Neural crest cell (in vitro differentiated cells): ENCODE measurements at regions not wholly inside any gene's neighbourhood (a gene's known extent, or its start where the extent isn't known, plus 50 kb on each side); places are given as distances from the start of the nearest gene placed in this dataset.

Experiments used
- DNase-seq: peaks from one replicate; pipeline ENCODE4 v3.0.0; 2021; ENCODE audit warnings: low read depth, mixed read lengths, low spot score
- H3K27ac Mint-ChIP-seq: one replicate; pipeline ENCODE4 v1.8.0; 2021; ENCODE audit warnings: mild to moderate bottlenecking, mixed read lengths; ENCODE audit not compliant: unreplicated experiment
- H3K27me3 Mint-ChIP-seq: 2 replicates; pipeline ENCODE4 v1.8.0; 2021; ENCODE audit warnings: low read depth, mild to moderate bottlenecking, mixed read lengths
- H3K36me3 Mint-ChIP-seq: 2 replicates; pipeline ENCODE4 v1.8.0; 2021; ENCODE audit warnings: low read depth, mild to moderate bottlenecking, mixed read lengths
- H3K4me1 Mint-ChIP-seq: 2 replicates; pipeline ENCODE4 v1.8.0; 2021; ENCODE audit warnings: mixed read lengths
- H3K4me3 Mint-ChIP-seq: one replicate; pipeline ENCODE4 v1.8.0; 2021; ENCODE audit warnings: mild to moderate bottlenecking, mixed read lengths
- H3K9me3 Mint-ChIP-seq: 2 replicates; pipeline ENCODE4 v1.8.0; 2021; ENCODE audit warnings: mixed read lengths
- TF ChIP-seq, protein P1 (sequence below): fragments of 200-600 bp; sonication (generic); conservative IDR thresholded peaks from 2 replicates; pipeline ENCODE4 v1.5.0; 2021; ENCODE audit warnings: antibody characterized with exemption, mild to moderate bottlenecking

DNA sequence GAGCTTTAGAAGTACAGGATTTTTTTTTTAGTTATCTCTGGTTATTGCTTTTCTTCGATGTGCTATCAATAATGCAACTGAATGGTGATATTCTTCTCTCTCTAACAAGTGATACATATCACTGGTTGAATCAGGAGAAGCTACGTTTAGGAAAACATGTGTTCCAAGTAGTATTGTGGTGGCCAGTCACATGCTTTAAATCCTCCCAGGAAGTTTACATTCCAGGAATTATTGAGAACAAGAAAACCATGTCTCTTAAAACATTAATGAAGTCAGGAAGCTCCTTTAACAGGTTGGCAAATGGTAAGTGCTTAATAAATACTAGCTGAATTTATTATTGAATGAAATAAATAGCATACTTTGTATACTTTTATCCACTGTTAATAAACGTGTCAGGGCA, 371.1 kb downstream of the BCKDHB start:
- no peak overlapping the region for H3K27ac Mint-ChIP-seq
- H3K27me3 Mint-ChIP-seq, result no peaks in the 10 kb centered on the region
- H3K36me3 Mint-ChIP-seq, result no peaks in the 10 kb centered on the region
- no peak overlapping the region for H3K4me3 Mint-ChIP-seq
- no peaks in the 10 kb centered on the region for H3K9me3 Mint-ChIP-seq
- peaks cover 8% of the 10 kb centered on the region for H3K4me1 Mint-ChIP-seq
- TF ChIP-seq, protein P1, sequence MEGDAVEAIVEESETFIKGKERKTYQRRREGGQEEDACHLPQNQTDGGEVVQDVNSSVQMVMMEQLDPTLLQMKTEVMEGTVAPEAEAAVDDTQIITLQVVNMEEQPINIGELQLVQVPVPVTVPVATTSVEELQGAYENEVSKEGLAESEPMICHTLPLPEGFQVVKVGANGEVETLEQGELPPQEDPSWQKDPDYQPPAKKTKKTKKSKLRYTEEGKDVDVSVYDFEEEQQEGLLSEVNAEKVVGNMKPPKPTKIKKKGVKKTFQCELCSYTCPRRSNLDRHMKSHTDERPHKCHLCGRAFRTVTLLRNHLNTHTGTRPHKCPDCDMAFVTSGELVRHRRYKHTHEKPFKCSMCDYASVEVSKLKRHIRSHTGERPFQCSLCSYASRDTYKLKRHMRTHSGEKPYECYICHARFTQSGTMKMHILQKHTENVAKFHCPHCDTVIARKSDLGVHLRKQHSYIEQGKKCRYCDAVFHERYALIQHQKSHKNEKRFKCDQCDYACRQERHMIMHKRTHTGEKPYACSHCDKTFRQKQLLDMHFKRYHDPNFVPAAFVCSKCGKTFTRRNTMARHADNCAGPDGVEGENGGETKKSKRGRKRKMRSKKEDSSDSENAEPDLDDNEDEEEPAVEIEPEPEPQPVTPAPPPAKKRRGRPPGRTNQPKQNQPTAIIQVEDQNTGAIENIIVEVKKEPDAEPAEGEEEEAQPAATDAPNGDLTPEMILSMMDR, result no peak
- no peak for DNase-seq

DNA sequence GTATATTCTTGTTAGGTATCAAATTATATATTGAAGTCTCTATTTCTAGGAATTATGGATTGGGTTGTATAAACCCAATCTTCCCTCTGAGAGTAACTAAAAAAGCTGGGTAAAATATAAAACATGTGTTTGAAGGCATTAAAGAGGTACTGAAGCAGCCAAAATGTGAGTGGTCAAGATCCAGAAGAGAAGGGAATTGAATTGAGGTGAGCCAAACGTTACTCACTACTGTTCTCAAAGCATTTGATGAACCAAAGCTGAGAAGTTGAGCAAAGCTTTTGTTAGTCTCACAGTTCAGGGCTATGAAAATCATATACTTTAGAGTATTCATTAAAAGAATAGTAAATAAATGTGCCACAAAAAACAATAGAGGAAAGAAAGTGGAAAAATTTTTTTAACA, 365.8 kb downstream of the BCKDHB start:
- no peak for DNase-seq
- H3K36me3 Mint-ChIP-seq, result peaks cover 3% of the 10 kb centered on the region
- H3K4me3 Mint-ChIP-seq, result no peak overlapping the region
- no peaks in the 10 kb centered on the region for H3K9me3 Mint-ChIP-seq
- no peaks in the 10 kb centered on the region for H3K4me1 Mint-ChIP-seq
- no peak overlapping the region for H3K27ac Mint-ChIP-seq
- H3K27me3 Mint-ChIP-seq, result no peaks in the 10 kb centered on the region
- TF ChIP-seq, protein P1, result no peak

DNA sequence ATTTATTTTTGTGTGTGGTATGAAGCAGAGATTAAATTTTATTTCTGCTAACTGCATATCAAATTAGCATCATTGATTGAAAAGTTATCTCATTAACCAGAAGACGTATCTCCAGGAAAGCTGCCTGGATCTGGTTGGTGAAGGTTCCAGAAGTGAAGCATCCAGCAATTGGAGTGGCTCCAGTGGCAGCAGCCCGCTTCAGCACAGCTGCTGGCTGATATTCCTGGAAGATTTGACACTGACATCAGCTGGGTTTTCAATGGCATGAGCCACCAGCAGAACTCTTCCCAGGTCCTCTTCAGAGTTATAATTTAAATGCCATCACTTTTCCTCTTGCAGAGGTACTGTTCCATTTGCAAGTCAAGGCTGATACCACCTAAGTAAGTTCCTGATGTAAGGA, 363.5 kb downstream of the BCKDHB start:
- Mint-ChIP-seq H3K4me1 (no peaks in the 10 kb centered on the region), H3K9me3 (no peaks in the 10 kb centered on the region), H3K27ac (no peak overlapping the region), H3K36me3 (peaks cover 3% of the 10 kb centered on the region), H3K27me3 (no peaks in the 10 kb centered on the region), H3K4me3 (no peak overlapping the region)
- TF ChIP-seq, protein P1, result no peak
- DNase-seq, result no peak

DNA sequence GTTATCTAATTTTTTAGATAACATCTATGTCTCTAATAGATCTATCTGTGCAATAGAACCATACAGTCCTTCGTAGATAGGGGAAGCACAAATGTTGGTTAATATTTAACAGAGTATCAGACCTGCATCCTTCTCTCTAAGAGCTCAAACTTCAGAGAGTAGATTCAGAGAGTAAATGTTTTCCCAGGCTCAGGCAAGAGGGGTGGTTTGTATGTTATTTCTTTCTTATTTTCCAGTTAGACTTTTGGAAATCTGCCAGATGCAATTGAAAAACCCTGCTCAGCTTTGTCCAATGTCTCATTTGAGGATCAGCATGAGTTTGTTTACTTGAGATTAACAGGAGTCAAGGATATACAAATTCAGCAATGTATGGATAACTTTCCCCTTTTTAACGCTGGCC, 361.9 kb downstream of the BCKDHB start:
- TF ChIP-seq, protein P1, result no peak
- Mint-ChIP-seq H3K27ac (no peak overlapping the region), H3K4me3 (no peak overlapping the region), H3K36me3 (peaks cover 3% of the 10 kb centered on the region), H3K4me1 (no peaks in the 10 kb centered on the region), H3K27me3 (no peaks in the 10 kb centered on the region), H3K9me3 (no peaks in the 10 kb centered on the region)
- no peak for DNase-seq

DNA sequence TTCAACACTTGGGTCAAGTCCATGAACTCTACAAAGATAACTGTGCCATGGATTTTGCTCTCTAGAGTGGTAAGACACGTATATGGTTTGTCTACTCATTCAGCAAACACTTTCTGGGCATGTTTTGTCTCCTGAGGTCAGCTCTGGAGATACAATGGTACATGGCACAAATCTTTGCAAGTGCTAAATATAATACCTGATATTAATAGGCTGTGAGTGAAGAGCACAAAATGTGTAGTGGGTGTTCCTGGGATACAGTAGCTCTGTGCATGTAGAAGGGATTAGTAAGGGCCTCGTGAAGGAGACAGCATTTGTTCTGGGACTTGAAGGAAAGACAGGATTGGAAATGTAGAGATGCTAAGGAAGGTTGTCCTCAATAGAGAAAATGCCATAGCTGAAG, 360.9 kb downstream of the BCKDHB start:
- H3K4me3 Mint-ChIP-seq, result no peak overlapping the region
- H3K36me3 Mint-ChIP-seq, result peaks cover 3% of the 10 kb centered on the region
- no peak overlapping the region for H3K27ac Mint-ChIP-seq
- H3K4me1 Mint-ChIP-seq, result no peaks in the 10 kb centered on the region
- no peaks in the 10 kb centered on the region for H3K27me3 Mint-ChIP-seq
- TF ChIP-seq, protein P1, result no peak
- H3K9me3 Mint-ChIP-seq, result no peaks in the 10 kb centered on the region
- no peak for DNase-seq

DNA sequence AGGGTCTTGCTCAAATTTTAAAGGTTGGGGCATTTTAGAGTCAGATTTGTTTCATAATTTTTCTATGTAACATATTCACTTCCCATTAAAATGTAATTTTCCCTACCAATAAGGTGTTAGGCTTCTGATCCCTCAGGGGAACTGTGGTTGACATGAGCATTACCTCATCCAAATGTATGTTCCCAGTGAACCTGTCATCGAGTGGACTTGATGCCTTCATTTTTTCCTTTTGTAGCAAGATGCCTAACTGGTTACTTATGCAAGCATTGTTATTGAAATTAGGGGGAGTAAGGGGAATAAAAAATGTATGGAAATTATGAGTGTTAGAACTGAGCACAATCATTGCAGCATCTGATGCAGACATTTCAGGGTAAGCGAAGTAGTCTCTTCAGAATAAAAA, 360.5 kb downstream of the BCKDHB start:
- no peak overlapping the region for H3K27ac Mint-ChIP-seq
- H3K36me3 Mint-ChIP-seq, result peaks cover 3% of the 10 kb centered on the region
- no peak for DNase-seq
- no peaks in the 10 kb centered on the region for H3K4me1 Mint-ChIP-seq
- no peak overlapping the region for H3K4me3 Mint-ChIP-seq
- no peaks in the 10 kb centered on the region for H3K9me3 Mint-ChIP-seq
- no peaks in the 10 kb centered on the region for H3K27me3 Mint-ChIP-seq
- TF ChIP-seq, protein P1, result no peak
